ENCODE measurements at regions not wholly inside any gene's neighbourhood (a gene's known extent, or its start where the extent isn't known, plus 50 kb on each side); places are given as distances from the start of the nearest gene placed in this dataset.

DNA sequence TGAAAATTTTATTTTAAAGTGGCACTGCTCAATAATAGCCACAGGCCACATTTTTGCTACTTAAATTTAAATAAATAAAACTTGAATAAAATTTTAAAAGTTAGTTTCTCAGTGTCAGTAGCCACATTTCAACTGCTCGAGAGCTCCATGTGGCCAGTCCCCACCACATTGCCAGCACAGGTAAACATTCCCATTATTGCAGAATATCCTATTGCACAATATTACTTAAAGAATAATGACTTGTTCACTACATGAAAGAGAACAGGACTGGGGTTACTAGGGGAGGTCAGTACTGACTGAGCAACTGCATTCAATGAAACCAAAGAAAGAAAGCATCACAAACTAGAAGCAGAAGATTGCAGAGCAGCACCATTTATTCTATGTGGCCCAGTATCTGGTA is 2201.6 kb upstream of the TENM3 start:
- no peak overlapping the region for H3K4me3 ChIP-seq
- TF ChIP-seq, protein P1, sequence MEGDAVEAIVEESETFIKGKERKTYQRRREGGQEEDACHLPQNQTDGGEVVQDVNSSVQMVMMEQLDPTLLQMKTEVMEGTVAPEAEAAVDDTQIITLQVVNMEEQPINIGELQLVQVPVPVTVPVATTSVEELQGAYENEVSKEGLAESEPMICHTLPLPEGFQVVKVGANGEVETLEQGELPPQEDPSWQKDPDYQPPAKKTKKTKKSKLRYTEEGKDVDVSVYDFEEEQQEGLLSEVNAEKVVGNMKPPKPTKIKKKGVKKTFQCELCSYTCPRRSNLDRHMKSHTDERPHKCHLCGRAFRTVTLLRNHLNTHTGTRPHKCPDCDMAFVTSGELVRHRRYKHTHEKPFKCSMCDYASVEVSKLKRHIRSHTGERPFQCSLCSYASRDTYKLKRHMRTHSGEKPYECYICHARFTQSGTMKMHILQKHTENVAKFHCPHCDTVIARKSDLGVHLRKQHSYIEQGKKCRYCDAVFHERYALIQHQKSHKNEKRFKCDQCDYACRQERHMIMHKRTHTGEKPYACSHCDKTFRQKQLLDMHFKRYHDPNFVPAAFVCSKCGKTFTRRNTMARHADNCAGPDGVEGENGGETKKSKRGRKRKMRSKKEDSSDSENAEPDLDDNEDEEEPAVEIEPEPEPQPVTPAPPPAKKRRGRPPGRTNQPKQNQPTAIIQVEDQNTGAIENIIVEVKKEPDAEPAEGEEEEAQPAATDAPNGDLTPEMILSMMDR (IDR thresholded peaks at IDR 0.05; ENCODE audit: control extremely low read depth, extremely low read depth) = no peak
- DNase-seq = no peak
- no peak overlapping the region for H3K9ac ChIP-seq (ENCODE audit: insufficient read depth in 1 of 2, low read length in 2 of 2)
- ATAC-seq (ENCODE audit: insufficient read depth, low FRiP score) = no peak
- no peaks in the 10 kb centered on the region for H3K4me1 ChIP-seq (ENCODE audit: control insufficient read depth in 5 of 5, insufficient read depth in 5 of 5, low read length in 5 of 5)
- no peaks in the 10 kb centered on the region for H3K9me3 ChIP-seq (ENCODE audit: control insufficient read depth in 4 of 4, insufficient read depth in 3 of 4, low read length in 3 of 4)
- H3K36me3 ChIP-seq (ENCODE audit: control insufficient read depth in 4 of 4, insufficient read depth in 4 of 4, low read length in 4 of 4) = no peaks in the 10 kb centered on the region
- H3K27me3 ChIP-seq (ENCODE audit: control insufficient read depth in 3 of 3, insufficient read depth in 3 of 3, low read length in 2 of 3) = no peaks in the 10 kb centered on the region
- H3K27ac ChIP-seq (ENCODE audit: low read depth in 1 of 2, low read length in 1 of 2) = no peak overlapping the region
- 65 to 68% methylated on average over 1 of the region's 1 CpG for WGBS, 2 donors

DNA sequence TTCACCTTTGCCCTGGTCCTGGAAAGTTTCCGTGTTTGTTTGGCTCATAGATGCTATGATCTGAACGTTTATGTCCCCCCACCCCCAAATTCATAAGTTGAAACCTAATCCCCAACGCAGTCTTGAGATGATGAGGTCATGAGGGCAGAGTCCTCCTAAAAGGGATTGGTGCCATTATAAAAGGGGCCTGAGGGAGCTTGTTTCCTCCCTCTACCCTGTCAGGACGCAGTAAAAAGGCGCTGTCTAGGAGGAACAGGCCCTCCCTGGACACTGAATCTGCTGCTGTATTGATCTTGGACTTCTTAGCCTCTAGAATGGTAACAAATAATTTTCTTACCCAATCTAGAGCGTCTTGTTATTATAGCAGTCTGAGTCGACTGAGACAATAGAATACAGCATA is 2190.6 kb upstream of the TENM3 start:
- Histone ChIP-seq H3K27me3 (ENCODE audit: control insufficient read depth in 3 of 3, insufficient read depth in 3 of 3, low read length in 2 of 3) (peaks cover 4 to 6% (median 5%) of the 10 kb centered on the region in 3 donors), H3K9ac (ENCODE audit: insufficient read depth in 1 of 2, low read length in 2 of 2) (no peak overlapping the region), H3K27ac (ENCODE audit: low read depth in 1 of 2, low read length in 1 of 2) (no peak overlapping the region), H3K4me1 (ENCODE audit: control insufficient read depth in 5 of 5, insufficient read depth in 5 of 5, low read length in 5 of 5) (peaks cover 0 to 5% (median 0%) of the 10 kb centered on the region in 5 donors), H3K36me3 (ENCODE audit: control insufficient read depth in 4 of 4, insufficient read depth in 4 of 4, low read length in 4 of 4) (no peaks in the 10 kb centered on the region), H3K4me3 (no peak overlapping the region), H3K9me3 (ENCODE audit: control insufficient read depth in 4 of 4, insufficient read depth in 3 of 4, low read length in 3 of 4) (no peaks in the 10 kb centered on the region)
- TF ChIP-seq, protein P1 (IDR thresholded peaks at IDR 0.05; ENCODE audit: control extremely low read depth, extremely low read depth) = no peak
- 55 to 67% methylated on average over 7 of the region's 7 CpGs for WGBS, 2 donors
- DNase-seq (no peak), ATAC-seq (ENCODE audit: insufficient read depth, low FRiP score) (no peak)

DNA sequence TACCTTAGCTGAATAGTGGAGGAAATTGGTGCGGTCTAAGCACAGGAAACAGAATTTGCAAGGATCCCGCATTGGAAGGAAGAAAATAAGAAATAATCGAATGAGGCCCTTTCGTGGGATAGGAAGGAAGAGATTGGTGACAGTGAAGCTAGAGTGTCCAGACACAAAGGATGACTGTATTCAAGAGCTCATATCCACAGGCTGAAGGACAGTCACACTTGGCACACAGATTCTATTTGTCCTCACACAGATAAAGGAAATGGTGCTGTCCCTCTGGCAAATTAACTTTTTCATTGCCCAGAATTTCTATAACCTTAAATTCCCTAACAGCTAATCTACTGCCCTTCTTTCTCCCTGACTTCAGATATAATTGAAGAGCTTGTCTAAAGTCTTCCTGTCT is 2188.9 kb upstream of the TENM3 start:
- DNase-seq (no peak), ATAC-seq (ENCODE audit: insufficient read depth, low FRiP score) (no peak)
- no peak overlapping the region for H3K4me3 ChIP-seq
- peaks cover 0 to 13% (median 2%) of the 10 kb centered on the region in 5 donors for H3K4me1 ChIP-seq (ENCODE audit: control insufficient read depth in 5 of 5, insufficient read depth in 5 of 5, low read length in 5 of 5)
- H3K27ac ChIP-seq (ENCODE audit: low read depth in 1 of 2, low read length in 1 of 2) = no peak overlapping the region
- WGBS, 2 donors = 73 to 75% methylated on average over 4 of the region's 4 CpGs
- no peak overlapping the region for H3K9ac ChIP-seq (ENCODE audit: insufficient read depth in 1 of 2, low read length in 2 of 2)
- peaks cover 5 to 8% (median 6%) of the 10 kb centered on the region in 3 donors for H3K27me3 ChIP-seq (ENCODE audit: control insufficient read depth in 3 of 3, insufficient read depth in 3 of 3, low read length in 2 of 3)
- TF ChIP-seq, protein P1 (IDR thresholded peaks at IDR 0.05; ENCODE audit: control extremely low read depth, extremely low read depth) = no peak
- H3K9me3 ChIP-seq (ENCODE audit: control insufficient read depth in 4 of 4, insufficient read depth in 3 of 4, low read length in 3 of 4) = peaks cover 0 to 2% (median 0%) of the 10 kb centered on the region in 4 donors
- no peaks in the 10 kb centered on the region for H3K36me3 ChIP-seq (ENCODE audit: control insufficient read depth in 4 of 4, insufficient read depth in 4 of 4, low read length in 4 of 4)

DNA sequence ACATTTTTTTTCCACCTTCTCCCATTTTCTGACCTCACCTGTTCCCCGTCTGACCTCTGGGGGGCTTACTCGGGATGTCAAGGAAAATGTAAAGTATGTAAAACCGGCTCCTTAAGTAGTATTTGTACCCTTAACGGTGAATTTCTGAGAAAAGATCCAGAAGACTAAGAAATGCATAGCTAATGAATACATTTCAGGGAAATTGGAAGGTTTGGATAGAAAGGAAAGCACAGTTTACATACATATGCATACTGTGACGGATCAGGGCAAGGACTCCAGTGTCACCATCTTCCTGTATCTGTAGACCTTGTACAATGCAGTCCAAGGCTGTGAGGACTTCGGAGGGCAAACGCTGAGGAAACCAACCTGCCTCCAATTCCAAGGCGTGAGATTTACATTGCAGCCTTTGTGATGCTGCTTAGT is 2185.9 kb upstream of the TENM3 start:
- H3K9me3 ChIP-seq (ENCODE audit: control insufficient read depth in 4 of 4, insufficient read depth in 3 of 4, low read length in 3 of 4) = peaks cover 0 to 6% (median 0%) of the 10 kb centered on the region in 4 donors
- H3K4me3 ChIP-seq = no peak overlapping the region
- ATAC-seq (ENCODE audit: insufficient read depth, low FRiP score) = no peak
- 2 to 6% methylated on average over 8 of the region's 8 CpGs for WGBS, 2 donors
- TF ChIP-seq, protein P1 (IDR thresholded peaks at IDR 0.05; ENCODE audit: control extremely low read depth, extremely low read depth) = no peak
- no peak overlapping the region for H3K9ac ChIP-seq (ENCODE audit: insufficient read depth in 1 of 2, low read length in 2 of 2)
- H3K27me3 ChIP-seq (ENCODE audit: control insufficient read depth in 3 of 3, insufficient read depth in 3 of 3, low read length in 2 of 3) = peaks cover 5 to 22% (median 12%) of the 10 kb centered on the region in 3 donors
- H3K4me1 ChIP-seq (ENCODE audit: control insufficient read depth in 5 of 5, insufficient read depth in 5 of 5, low read length in 5 of 5) = peaks cover 0 to 17% (median 9%) of the 10 kb centered on the region in 5 donors
- peak in 2 of 3 donors; percentile 22 to 33 for DNase-seq
- H3K36me3 ChIP-seq (ENCODE audit: control insufficient read depth in 4 of 4, insufficient read depth in 4 of 4, low read length in 4 of 4) = no peaks in the 10 kb centered on the region
- H3K27ac ChIP-seq (ENCODE audit: low read depth in 1 of 2, low read length in 1 of 2) = no peak overlapping the region
